HEK293T (cell line): ENCODE measurements at regions not wholly inside any gene's neighbourhood (a gene's known extent, or its start where the extent isn't known, plus 50 kb on each side); places are given as distances from the start of the nearest gene placed in this dataset.

Experiments used
- BHLHE40 ChIP-seq: fragments of 450-650 bp; IDR thresholded peaks from 2 replicates; pipeline ENCODE4 v1.6.1; 2016; ENCODE audit warnings: mild to moderate bottlenecking, moderate library complexity, borderline replicate concordance
- CTBP1 ChIP-seq: fragments of 450-650 bp; IDR thresholded peaks from 2 replicates; pipeline ENCODE4 v1.6.1; 2016; ENCODE audit warnings: borderline replicate concordance
- ELF4 ChIP-seq: fragments of 450-650 bp; IDR thresholded peaks from 2 replicates; pipeline ENCODE4 v1.6.1; 2017; ENCODE audit warnings: antibody characterized with exemption
- FOXM1 ChIP-seq: fragments of 450-650 bp; IDR thresholded peaks from 2 replicates; pipeline ENCODE4 v1.6.1; 2017; ENCODE audit warnings: mild to moderate bottlenecking, borderline replicate concordance
- NFRKB ChIP-seq: fragments of 450-650 bp; IDR thresholded peaks from 2 replicates; pipeline ENCODE4 v1.6.1; 2016; ENCODE audit warnings: mild to moderate bottlenecking, moderate library complexity
- SP1 ChIP-seq: fragments of 450-650 bp; IDR thresholded peaks from 2 replicates; pipeline ENCODE4 v1.6.1; 2017
- SUZ12 ChIP-seq: fragments of 450-650 bp; IDR thresholded peaks from 2 replicates; pipeline ENCODE4 v1.6.1; 2016; ENCODE audit warnings: mild to moderate bottlenecking

- TF ChIP-seq BHLHE40 (no peak), SUZ12 (no peak), SP1 (no peak), CTBP1 (no peak), FOXM1 (no peak), NFRKB (no peak), ELF4 (no peak)
These were observed 884.5 kb upstream of the ADGRL3 start for GRCh38 chr4:60315586-60315985.
